ENCODE measurements at regions not wholly inside any gene's neighbourhood (a gene's known extent, or its start where the extent isn't known, plus 50 kb on each side); places are given as distances from the start of the nearest gene placed in this dataset.
"Not testable (repeated sequence)": the region's sequence is repeated elsewhere in the genome, so short reads cannot be mapped to it uniquely, and the experiment has no call there.

DNA sequence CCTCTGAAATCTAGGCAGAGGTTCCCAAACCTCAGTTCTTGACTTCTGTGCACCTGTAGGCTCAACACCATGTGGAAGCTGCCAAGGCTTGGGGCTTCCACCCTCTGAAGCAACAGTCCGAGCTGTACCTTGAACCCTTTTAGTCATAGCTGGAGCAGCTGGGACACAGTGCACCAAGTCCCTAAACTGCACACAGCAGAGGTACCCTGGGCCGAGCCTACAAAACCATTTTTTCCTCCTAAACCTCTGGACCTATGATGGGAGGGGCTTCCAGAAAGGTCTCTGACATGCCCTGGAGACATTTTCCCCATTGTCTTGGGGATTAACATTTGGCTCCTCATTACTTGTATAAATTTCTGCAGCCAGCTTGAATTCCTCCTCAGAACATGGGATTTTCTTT lies 168.8 kb downstream of the TLE3 start:
- TF ChIP-seq, protein P1, sequence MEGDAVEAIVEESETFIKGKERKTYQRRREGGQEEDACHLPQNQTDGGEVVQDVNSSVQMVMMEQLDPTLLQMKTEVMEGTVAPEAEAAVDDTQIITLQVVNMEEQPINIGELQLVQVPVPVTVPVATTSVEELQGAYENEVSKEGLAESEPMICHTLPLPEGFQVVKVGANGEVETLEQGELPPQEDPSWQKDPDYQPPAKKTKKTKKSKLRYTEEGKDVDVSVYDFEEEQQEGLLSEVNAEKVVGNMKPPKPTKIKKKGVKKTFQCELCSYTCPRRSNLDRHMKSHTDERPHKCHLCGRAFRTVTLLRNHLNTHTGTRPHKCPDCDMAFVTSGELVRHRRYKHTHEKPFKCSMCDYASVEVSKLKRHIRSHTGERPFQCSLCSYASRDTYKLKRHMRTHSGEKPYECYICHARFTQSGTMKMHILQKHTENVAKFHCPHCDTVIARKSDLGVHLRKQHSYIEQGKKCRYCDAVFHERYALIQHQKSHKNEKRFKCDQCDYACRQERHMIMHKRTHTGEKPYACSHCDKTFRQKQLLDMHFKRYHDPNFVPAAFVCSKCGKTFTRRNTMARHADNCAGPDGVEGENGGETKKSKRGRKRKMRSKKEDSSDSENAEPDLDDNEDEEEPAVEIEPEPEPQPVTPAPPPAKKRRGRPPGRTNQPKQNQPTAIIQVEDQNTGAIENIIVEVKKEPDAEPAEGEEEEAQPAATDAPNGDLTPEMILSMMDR (IDR thresholded peaks at IDR 0.05; ENCODE audit: low read length), result not testable (repeated sequence)
- TF ChIP-seq EZH2phosphoT487 (IDR thresholded peaks at IDR 0.05; ENCODE audit: low read length); EZH2 (optimal IDR thresholded peaks at IDR 0.05; ENCODE audit: low read depth, low read length): not testable (repeated sequence)

Data from MM.1S (cell line).